Activated CD4-positive, alpha-beta T cell treated with anti-CD3 and anti-CD28 coated beads, Interleukin-10, Interleukin-2, amounts not matched to agents 100 ng/mL and 50 ng/mL, durations not matched to agents 16 hours and 8 hours (primary cell): ENCODE measurements at regions not wholly inside any gene's neighbourhood (a gene's known extent, or its start where the extent isn't known, plus 50 kb on each side); places are given as distances from the start of the nearest gene placed in this dataset.
"Not testable (repeated sequence)": the region's sequence is repeated elsewhere in the genome, so short reads cannot be mapped to it uniquely, and the experiment has no call there.

Experiments
- DNase-seq: peaks from one replicate; pipeline ENCODE4 v3.0.0-alpha.2; 2020

DNA sequence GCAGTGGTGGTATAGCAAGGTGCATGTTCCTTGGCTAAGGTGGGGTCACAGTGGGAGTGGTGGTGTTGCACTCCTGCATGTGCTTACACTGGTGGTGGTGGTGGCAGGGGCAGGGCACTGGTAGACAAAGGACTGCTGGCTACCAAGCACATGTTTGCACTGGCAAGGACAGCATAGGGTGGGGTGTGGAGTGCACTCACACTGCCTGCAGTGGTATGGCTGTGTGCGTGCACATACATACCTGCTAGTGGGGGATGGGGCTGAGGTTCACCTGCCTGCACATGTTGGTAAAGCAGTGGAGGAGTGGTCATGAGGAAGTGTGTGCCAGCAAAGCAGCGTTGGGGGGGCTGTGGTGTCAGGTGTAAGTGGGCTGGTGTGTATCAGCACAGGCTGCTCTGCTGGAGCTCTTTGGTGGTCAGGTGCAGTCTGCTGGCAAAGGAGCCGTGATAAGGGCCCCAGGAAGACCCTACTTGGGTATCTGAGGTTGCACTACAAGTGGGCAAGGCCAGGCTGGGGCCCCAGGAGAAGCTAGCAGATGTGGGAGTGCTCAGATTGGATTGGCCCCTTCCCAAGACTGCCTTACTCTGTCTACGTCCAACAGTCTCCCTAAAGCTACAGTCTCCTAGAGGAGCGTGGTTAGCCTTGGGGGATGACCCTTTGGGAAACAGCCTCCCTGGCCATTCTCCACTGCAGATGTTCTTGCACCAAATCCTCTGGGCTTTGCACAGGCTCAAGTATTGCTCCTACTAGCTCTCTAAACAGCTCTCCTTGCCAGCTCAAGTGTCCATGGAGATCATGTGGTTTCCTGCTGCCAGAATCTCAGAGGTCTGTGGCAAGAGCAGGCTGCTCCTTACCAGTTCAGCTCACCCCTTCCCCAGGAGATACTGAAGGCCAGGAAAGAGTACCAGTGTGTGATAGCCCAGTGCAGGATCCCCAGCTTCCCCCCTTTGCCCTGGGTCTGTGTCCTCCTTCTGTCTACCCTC is 486.3 kb upstream of the PABPC4L start:
- no peak for DNase-seq

DNA sequence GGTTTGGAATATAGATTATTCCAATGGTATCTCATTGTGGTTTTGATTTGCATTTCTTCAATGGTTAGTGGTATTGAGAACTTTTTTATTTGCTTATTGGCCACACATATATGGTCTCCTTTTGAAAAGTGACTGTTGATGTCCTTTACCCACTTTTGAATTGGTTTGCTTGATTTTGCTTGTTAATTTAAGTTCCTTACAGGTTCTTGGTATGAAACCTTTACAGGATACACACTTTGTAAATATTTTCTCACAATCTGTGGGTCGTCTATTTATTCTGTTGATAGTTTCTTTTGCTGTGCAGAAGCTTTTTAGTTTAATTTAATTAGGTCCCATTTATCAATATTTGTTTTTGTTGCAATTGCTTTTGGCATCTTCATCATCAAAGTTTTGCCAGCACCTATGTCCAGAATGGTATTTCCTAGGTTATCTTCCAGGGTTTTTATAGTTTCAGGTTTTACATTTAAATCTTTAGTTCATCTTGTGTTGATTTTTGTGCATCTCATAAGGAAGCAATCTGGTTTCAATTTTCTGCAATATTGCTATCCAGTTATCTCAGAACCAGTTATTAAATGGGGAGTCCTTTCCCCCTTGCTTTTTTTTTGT is 475.7 kb upstream of the PABPC4L start:
- no peak for DNase-seq

- DNase-seq, result no peak
Observed at GRCh38 chr4:134668237-134668636, 466.6 kb upstream of the PABPC4L start.

GRCh38 chr4:134666640-134667039 is 465.1 kb upstream of the PABPC4L start:
- no peak for DNase-seq

DNA sequence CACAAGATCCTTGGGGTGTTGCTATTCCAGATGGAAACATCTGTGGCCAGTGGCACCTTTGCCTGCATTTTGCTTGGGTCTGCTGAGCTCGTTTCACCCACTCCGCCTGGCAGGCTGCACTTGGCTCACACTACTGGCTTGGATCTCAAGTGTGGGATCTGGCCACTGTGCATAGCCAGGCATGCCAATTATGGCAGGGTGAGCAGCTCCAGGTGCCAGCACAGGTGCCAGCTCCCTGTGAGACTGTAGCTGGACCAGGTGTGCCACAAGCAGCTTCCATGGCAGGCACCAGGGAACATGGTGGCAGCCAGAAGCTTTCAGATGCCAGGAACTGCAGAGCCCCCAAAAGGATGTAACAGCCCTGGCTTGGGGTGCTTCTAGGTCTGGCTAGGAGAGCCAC is 463.8 kb upstream of the PABPC4L start:
- DNase-seq, result no peak

GRCh38 chr4:134663742-134664141 is 462.2 kb upstream of the PABPC4L start:
- DNase-seq, result no peak

- no peak for DNase-seq
Observed at GRCh38 chr4:134650461-134650860, 448.9 kb upstream of the PABPC4L start.

DNA sequence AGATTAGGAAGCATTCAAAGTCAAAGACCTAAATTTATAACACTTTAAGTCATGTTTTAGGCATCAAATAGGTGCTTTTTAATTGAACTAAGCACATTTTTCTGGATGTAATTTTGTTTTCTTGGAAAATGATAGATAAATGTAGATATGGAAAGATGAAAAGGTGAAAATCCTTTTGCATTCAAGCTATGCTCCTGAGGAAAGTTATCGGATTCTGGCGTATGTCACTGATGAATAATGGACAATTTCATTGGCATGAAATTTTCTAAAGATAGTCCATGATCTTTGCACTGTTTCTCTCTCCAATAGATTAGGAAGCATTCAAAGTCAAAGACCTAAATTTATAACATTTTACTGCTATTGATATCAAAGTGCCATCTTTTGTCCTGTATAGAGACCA is 444.2 kb upstream of the PABPC4L start:
- no peak for DNase-seq

DNA sequence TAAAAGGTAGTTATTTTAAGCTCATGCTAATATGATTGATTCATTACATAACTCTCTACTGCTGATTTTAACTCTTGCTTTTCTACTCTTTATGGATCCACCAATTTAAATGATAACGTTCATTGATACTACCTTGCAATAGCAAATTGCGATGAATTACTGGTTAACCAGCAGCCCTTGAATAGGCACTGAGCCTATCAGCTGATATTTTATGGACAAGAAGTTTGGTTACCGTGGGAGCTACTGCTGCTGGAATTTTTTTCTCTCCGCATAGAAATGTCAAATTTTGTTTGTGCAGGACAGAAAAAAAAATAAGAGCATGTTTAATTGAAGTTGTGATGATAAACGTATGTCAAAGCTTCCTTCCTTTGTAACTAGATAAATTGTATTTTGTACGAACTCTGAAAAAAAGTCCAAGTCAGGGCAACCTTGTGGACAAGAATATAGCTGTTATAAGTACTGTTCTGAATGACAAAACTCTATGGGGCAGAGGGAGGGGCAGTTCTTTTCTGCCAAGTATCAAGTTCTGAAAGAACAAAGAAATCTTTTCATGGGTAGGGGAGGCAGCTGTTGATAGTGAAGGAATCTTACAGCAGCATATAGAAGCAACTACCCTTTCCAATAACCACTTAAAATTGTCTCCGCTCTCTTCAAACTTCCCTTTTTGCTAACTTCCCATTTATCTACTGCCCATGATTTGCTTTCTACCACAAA is 434.9 kb upstream of the PABPC4L start:
- no peak for DNase-seq

GRCh38 chr4:134634301-134634700 is 432.7 kb upstream of the PABPC4L start:
- no peak for DNase-seq

DNA sequence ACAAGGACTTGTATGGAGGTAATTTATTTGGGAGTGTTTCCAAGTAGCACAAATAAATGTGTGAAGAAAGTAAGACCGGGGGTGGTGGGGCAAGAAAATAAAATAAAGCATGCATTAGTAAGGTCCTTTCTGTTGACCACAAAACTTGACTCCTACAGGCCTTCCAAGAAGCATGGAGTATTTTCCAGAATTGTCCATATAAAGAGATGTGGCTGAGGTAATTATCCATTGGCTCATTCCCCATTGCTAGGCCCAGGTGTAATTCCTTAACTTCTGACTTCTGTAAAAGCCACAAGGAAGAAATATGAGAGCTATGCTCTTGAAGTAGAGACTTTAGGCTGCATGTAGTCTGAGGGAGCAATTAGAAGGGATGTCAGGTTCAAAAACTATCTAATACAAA is 430.5 kb upstream of the PABPC4L start:
- DNase-seq, result no peak

- DNase-seq, result no peak
Observed at GRCh38 chr4:134628066-134628465, 426.5 kb upstream of the PABPC4L start.

DNA sequence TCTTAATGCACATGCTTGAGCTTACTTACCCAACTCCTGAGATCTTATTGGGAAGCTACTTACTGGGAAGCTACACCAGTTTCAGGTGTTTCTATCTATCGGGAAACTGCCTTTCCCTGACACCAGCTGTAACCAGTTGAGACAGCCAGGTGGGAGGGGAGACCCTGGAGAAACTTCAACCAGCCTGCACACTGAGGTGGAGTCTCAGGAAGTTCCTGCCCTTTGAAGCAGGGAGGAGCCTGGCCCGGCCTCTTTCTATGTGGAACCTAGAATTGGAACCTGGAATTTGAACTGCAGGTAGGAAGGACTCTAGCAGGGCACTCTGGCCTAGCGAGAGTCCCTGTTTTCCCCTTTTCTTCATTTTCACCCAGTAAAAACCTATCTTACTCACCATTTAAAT is 425.8 kb upstream of the PABPC4L start:
- no peak for DNase-seq

DNA sequence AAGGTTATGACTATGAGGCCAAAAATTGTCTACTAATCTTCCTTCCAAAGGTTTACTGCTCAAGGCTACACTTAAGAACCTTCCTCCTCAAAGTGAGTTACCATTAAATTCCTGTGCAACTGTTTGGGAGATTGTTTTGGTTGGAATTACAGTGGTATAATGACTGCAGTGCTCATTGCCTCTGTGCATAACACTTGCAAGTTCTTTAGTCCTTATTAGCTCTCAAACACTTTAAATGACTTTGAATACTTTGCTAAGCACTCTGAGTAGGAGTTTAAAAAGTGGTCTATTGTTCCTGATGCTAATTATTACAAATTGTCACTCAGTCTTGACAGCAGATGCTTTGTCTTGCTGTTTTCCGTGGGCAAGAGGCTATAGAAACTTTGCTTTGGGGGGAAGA is 422.8 kb upstream of the PABPC4L start:
- no peak for DNase-seq

- DNase-seq, result not testable (repeated sequence)
Observed at GRCh38 chr4:134622626-134623575, 421.3 kb upstream of the PABPC4L start.

GRCh38 chr4:134622199-134622598 is 420.6 kb upstream of the PABPC4L start:
- DNase-seq, result no peak

- not testable (repeated sequence) for DNase-seq
Observed at GRCh38 chr4:134621715-134622114, 420.1 kb upstream of the PABPC4L start.

DNA sequence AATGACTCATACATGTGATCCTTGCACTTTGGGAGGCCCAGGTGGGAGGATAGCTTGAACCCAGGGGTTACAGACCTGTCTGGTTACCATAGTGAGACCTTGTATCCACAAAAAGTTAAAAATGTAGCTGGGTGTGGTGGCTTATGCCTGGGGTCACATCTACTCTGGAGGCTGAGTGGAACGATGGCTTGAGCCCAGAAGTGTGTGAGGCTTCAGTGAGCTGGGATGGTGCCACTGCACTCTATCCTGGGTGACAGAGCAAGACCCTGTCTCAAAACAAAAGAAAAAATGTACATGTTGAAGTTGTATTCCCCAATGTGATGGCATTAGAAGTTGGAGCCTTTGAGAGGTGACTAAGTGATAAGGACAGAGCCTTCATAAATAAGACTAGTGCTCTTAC is 409.4 kb upstream of the PABPC4L start:
- no peak for DNase-seq

- DNase-seq, result no peak
Observed at GRCh38 chr4:134610172-134610571, 408.6 kb upstream of the PABPC4L start.

DNA sequence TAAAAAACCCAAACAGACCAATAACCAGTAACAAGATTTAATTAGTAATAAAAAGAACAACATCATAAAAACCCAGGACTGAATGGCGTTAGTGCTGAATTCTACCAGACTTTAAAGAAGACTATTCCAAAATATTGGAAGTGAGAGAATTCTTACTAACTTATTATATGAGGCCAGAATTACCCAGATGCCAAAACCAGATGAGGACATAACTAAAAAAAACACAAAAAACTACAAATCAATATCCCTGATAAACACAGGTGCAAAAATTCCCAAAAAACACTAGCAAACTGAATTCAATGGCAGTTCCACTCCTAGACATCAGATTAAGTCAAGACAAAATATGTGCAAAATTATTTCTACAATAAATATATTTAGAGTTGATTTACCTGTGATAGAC is 400.1 kb upstream of the PABPC4L start:
- DNase-seq, result no peak

DNA sequence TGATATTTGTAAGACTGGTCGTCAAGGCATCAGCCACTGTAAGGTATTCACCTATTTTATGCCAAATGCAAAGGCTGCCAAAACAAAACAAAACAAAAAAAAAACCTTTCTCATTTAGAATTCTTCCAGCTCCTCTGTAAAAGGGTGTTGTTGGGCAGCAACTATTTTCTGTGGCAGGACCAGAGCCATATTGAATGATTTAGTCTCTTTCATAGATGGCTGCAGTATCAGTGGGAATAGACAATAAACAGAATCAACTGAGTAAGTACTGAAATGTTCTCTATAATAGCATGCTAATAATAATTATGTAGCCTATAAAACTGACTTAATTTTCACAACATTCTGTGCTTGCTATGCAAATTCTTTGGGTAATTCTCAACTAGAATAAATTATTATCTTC is 389.7 kb upstream of the PABPC4L start:
- no peak for DNase-seq

- DNase-seq, result no peak
Observed at GRCh38 chr4:134585972-134586371, 384.4 kb upstream of the PABPC4L start.

- DNase-seq, result no peak
Observed at GRCh38 chr4:134567461-134567860, 365.9 kb upstream of the PABPC4L start.
